ENCODE measurements at regions not wholly inside any gene's neighbourhood (a gene's known extent, or its start where the extent isn't known, plus 50 kb on each side); places are given as distances from the start of the nearest gene placed in this dataset.

GRCh38 chr3:177545964-177546363 lies 348.7 kb upstream of the TBL1XR1 start:
- no peak for ATAC-seq
- H3K36me3 Mint-ChIP-seq = no peaks in the 10 kb centered on the region
- ChIA-PET POLR2A (no interaction called here), CTCF (no interaction called here)
- DNase-seq (ENCODE audit: low spot score) = no peak
- no peaks in the 10 kb centered on the region for H3K27me3 Mint-ChIP-seq (ENCODE audit: low read depth)
- no peaks in the 10 kb centered on the region for H3K9me3 Mint-ChIP-seq
- no peak overlapping the region for H3K27ac Mint-ChIP-seq
- no peak for TF ChIP-seq MYBL2 (CRISPR knock-in tag; IDR thresholded peaks at IDR 0.05)
- TF ChIP-seq USF1 (CRISPR knock-in tag; IDR thresholded peaks at IDR 0.05) = no peak
- TF ChIP-seq SOX15 (CRISPR knock-in tag; IDR thresholded peaks at IDR 0.05) = no peak
- no peak for TF ChIP-seq ATF6 (CRISPR knock-in tag; IDR thresholded peaks at IDR 0.05)
- TF ChIP-seq MAX (CRISPR knock-in tag; IDR thresholded peaks at IDR 0.05) = no peak
- TF ChIP-seq ATF1 (CRISPR knock-in tag; IDR thresholded peaks at IDR 0.05) = no peak
- TF ChIP-seq STAT6 (CRISPR knock-in tag; conservative IDR thresholded peaks at IDR 0.05; ENCODE audit: low read depth) = no peak
- TF ChIP-seq ZBTB43 (CRISPR knock-in tag; IDR thresholded peaks at IDR 0.05) = no peak
- TF ChIP-seq ERG (CRISPR knock-in tag; IDR thresholded peaks at IDR 0.05) = no peak
- no peak for TF ChIP-seq JAZF1 (CRISPR knock-in tag; IDR thresholded peaks at IDR 0.05)
- no peak for TF ChIP-seq NFYB (CRISPR knock-in tag; conservative IDR thresholded peaks at IDR 0.05; ENCODE audit: low read depth)
- no peak for TF ChIP-seq ZNF671 (CRISPR knock-in tag; IDR thresholded peaks at IDR 0.05)
- TF ChIP-seq SP1 (CRISPR knock-in tag; conservative IDR thresholded peaks at IDR 0.05) = no peak
- TF ChIP-seq CREM (CRISPR knock-in tag; IDR thresholded peaks at IDR 0.05) = no peak
- TF ChIP-seq E2F1 (CRISPR knock-in tag; IDR thresholded peaks at IDR 0.05) = no peak
- TF ChIP-seq ZNF317 (CRISPR knock-in tag; IDR thresholded peaks at IDR 0.05; ENCODE audit: borderline replicate concordance, low read depth) = no peak
- no peak overlapping the region for H3K4me3 Mint-ChIP-seq
- H3K4me1 Mint-ChIP-seq = peaks cover 12% of the 10 kb centered on the region

- Mint-ChIP-seq H3K4me1 (peaks cover 13% of the 10 kb centered on the region), H3K36me3 (no peaks in the 10 kb centered on the region), H3K27me3 (ENCODE audit: low read depth) (no peaks in the 10 kb centered on the region), H3K9me3 (no peaks in the 10 kb centered on the region), H3K27ac (no peak overlapping the region), H3K4me3 (no peak overlapping the region)
- CTCF ChIA-PET = interaction anchor here (0.5 kb wide), 1 partner anchor 330 kb away, joined by 3 read pairs; no protein-coding TSS in a partner anchor
- no peak for ATAC-seq
- DNase-seq (ENCODE audit: low spot score) = no peak
- POLR2A ChIA-PET = no interaction called here
- TF ChIP-seq ZBTB21 (CRISPR knock-in tag; IDR thresholded peaks at IDR 0.05; ENCODE audit: borderline replicate concordance) (no peak), ATF1 (CRISPR knock-in tag; IDR thresholded peaks at IDR 0.05) (no peak), E2F4 (CRISPR knock-in tag; IDR thresholded peaks at IDR 0.05; ENCODE audit: borderline replicate concordance, low read depth) (no peak), ZNF317 (CRISPR knock-in tag; IDR thresholded peaks at IDR 0.05; ENCODE audit: borderline replicate concordance, low read depth) (no peak), CTCF (IDR thresholded peaks at IDR 0.05) (no peak), ATF2 (CRISPR knock-in tag; IDR thresholded peaks at IDR 0.05; ENCODE audit: borderline replicate concordance, low read depth) (no peak), ZNF121 (CRISPR knock-in tag; IDR thresholded peaks at IDR 0.05) (no peak)
Measured at GRCh38 chr3:177547711-177548350, 350.5 kb upstream of the TBL1XR1 start.
